GM10248 (cell line): ENCODE measurements at regions not wholly inside any gene's neighbourhood (a gene's known extent, or its start where the extent isn't known, plus 50 kb on each side); places are given as distances from the start of the nearest gene placed in this dataset.

ENCODE experiments used
- CTCF ChIA-PET: fragments of 300-600 bp; sonication (Branson Sonifier 250); formaldehyde crosslinking; extraction: SDS; loops from one replicate; lab custom pipeline; 2021; ENCODE audit warnings: antibody characterized with exemption; lab: Yijun Ruan, JAX
- POLR2A ChIA-PET: fragments of 350-650 bp; sonication (Branson Sonifier 250); formaldehyde crosslinking; extraction: SDS; loops from one replicate; lab custom pipeline; 2020; ENCODE audit warnings: antibody characterized with exemption; lab: Yijun Ruan, JAX
- DNase-seq: peaks from one replicate; pipeline ENCODE4 v3.0.0; 2012; ENCODE audit errors: extremely low spot score
- TF ChIP-seq, protein P1 (sequence below): IDR thresholded peaks from 2 replicates; pipeline ENCODE4 v1.5.1; 2012; ENCODE audit warnings: mild to moderate bottlenecking, low read depth; ENCODE audit errors: extremely low read depth, missing control alignments, control extremely low read depth

- ChIA-PET CTCF (no interaction called here), POLR2A (no interaction called here)
- TF ChIP-seq, protein P1, sequence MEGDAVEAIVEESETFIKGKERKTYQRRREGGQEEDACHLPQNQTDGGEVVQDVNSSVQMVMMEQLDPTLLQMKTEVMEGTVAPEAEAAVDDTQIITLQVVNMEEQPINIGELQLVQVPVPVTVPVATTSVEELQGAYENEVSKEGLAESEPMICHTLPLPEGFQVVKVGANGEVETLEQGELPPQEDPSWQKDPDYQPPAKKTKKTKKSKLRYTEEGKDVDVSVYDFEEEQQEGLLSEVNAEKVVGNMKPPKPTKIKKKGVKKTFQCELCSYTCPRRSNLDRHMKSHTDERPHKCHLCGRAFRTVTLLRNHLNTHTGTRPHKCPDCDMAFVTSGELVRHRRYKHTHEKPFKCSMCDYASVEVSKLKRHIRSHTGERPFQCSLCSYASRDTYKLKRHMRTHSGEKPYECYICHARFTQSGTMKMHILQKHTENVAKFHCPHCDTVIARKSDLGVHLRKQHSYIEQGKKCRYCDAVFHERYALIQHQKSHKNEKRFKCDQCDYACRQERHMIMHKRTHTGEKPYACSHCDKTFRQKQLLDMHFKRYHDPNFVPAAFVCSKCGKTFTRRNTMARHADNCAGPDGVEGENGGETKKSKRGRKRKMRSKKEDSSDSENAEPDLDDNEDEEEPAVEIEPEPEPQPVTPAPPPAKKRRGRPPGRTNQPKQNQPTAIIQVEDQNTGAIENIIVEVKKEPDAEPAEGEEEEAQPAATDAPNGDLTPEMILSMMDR, result no peak
- DNase-seq, result no peak
Measured at GRCh38 chr13:111399334-111399733, 78.9 kb downstream of the TEX29 start.

- no peak for DNase-seq
- POLR2A ChIA-PET, result no interaction called here
- CTCF ChIA-PET, result no interaction called here
- TF ChIP-seq, protein P1, result no peak
Measured at GRCh38 chr13:111399776-111400538, 79.5 kb downstream of the TEX29 start.

DNA sequence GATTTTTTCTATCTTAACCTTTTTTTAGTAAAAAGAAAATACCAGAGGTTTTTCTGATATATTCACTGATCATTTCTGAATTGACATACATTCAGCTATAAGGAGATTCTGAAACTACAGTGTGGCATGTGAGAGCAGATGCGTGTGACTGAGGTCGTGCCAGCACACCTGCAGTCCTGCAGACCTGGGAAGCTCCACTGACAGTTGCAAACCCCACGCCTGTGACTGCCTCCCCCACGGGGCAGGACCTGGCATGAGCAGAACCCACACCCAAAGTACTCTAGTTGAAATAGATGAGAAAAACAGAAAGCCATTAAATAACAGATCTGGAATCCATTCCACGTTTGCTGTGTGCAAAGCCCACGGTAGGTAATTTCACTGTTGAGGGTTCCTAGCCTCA is 80.7 kb downstream of the TEX29 start:
- ChIA-PET CTCF (interaction anchor here (1.0 kb wide), 1 partner anchor 27 kb away, joined by 3 read pairs; no protein-coding TSS in a partner anchor), POLR2A (no interaction called here)
- no peak for DNase-seq
- TF ChIP-seq, protein P1, result no peak

DNA sequence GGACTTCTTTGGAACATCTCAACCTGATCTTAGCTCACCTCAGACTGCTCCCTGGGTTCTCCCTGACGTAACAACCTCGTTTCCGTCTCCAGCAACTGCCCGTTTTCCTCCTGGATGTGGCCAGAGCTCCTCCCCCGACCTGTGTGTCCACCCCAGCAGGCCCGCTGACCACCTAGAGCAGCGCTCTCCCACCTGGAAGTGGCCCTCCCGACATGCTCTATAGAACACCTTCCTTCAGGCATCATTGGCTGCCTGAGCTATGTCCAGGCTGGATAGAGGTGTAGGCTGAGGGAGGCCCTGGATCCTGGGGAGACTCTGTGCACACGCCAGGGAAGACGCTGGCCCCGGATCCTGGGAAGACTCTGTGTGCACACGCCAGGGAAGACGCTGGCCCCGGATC is 81.3 kb downstream of the TEX29 start:
- CTCF ChIA-PET, result no interaction called here

GRCh38 chr13:111402441-111402840 is 82.0 kb downstream of the TEX29 start:
- CTCF ChIA-PET, result no interaction called here
- no peak for DNase-seq
- TF ChIP-seq, protein P1, result no peak
- POLR2A ChIA-PET, result no interaction called here

More for the DNA sequence above, 81.3 kb downstream of the TEX29 start:
- TF ChIP-seq, protein P1, result no peak
- no peak for DNase-seq
- POLR2A ChIA-PET, result no interaction called here

- ChIA-PET CTCF (no interaction called here), POLR2A (no interaction called here)
- no peak for DNase-seq
- TF ChIP-seq, protein P1, result no peak
Measured at GRCh38 chr13:111403266-111403665, 82.8 kb downstream of the TEX29 start.

DNA sequence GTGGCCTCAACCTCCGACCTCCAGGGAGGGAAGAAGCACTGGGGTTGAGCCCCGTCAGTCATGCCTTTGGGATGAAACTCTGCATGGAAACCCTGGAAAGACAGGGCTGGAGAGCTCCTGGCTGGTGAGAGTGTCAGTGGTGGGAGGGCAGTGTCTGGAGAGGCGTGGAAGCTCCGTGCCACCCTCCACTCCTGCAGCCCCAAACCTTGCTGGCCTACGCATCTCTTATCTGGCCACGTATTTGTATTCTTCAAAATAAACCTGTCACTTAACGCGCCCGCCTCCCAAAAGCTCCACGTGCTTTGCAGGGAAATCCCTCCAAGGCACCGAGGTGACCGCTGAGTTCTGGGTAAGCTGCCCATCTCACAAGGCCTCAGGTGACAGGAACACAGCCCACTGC is 84.3 kb downstream of the TEX29 start:
- DNase-seq, result no peak
- TF ChIP-seq, protein P1, result no peak
- ChIA-PET POLR2A (no interaction called here), CTCF (interaction anchor here (1.4 to 1.8 kb wide), 3 partner anchors 10 to 467 kb away, joined by 3 to 5 read pairs (median 4); no protein-coding TSS in a partner anchor)
